BLaER1 treated with 17β-estradiol and CSF1 and Interleukin-3, amounts not matched to agents 10 nM and 100 nM (cell line): ENCODE measurements at regions not wholly inside any gene's neighbourhood (a gene's known extent, or its start where the extent isn't known, plus 50 kb on each side); places are given as distances from the start of the nearest gene placed in this dataset.
A peak's percentile ranks its signal among the peaks of the same experiment; 100 is the strongest.

Experiments used
- H3K27ac ChIP-seq, 11 experiments: shearing (Covaris generic); formaldehyde crosslinking; 2 replicates each; pipeline ENCODE4 v1.8.1; 2022
- H3K27me3 ChIP-seq, 11 experiments: shearing (Covaris generic); formaldehyde crosslinking; 2 replicates each; pipeline ENCODE4 v1.8.1; 2022
- H3K36me3 ChIP-seq, 11 experiments: shearing (Covaris generic); formaldehyde crosslinking; 2 replicates each; pipeline ENCODE4 v1.8.1; 2022
- H3K4me1 ChIP-seq, 10 experiments: shearing (Covaris generic); formaldehyde crosslinking; 2 replicates each; pipeline ENCODE4 v1.8.1; 2022
- H3K4me2 ChIP-seq, 11 experiments: shearing (Covaris generic); formaldehyde crosslinking; 2 replicates each; pipeline ENCODE4 v1.8.1; 2022
- H3K4me3 ChIP-seq, 10 experiments: shearing (Covaris generic); formaldehyde crosslinking; 2 replicates each; pipeline ENCODE4 v1.8.1; 2022
- H3K9ac ChIP-seq, 11 experiments: shearing (Covaris generic); formaldehyde crosslinking; 2 replicates each; pipeline ENCODE4 v1.8.1; 2022
- H3K9me3 ChIP-seq, 11 experiments: shearing (Covaris generic); formaldehyde crosslinking; replicated peaks in 1 of 11; 2 replicates each; pipeline ENCODE4 v1.8.1; 2022
- H4K20me1 ChIP-seq, 11 experiments: shearing (Covaris generic); formaldehyde crosslinking; 2 replicates each; pipeline ENCODE4 v1.8.1; 2022
- Cebpa-rat ChIP-seq, 11 experiments: shearing (Covaris generic); IDR thresholded peaks; 2 replicates each; pipeline ENCODE4 v1.8.1; 2022

GRCh38 chr6:159466926-159467325 lies 226.1 kb downstream of the SOD2 start:
- Histone ChIP-seq H3K4me2 (peak overlapping the region; percentile 35 to 72 (median 65); a peak in 19 of 22 replicates), H3K9me3 (peaks cover 17 to 29% (median 28%) of the 10 kb centered on the region in 11 experiments), H3K36me3 (peaks cover 0 to 8% (median 3%) of the 10 kb centered on the region in 11 experiments; a peak in 2 of 22 replicates), H3K9ac (no peak overlapping the region), H3K27me3 (no peaks in the 10 kb centered on the region), H4K20me1 (no peaks in the 10 kb centered on the region), H3K27ac (peak overlapping the region in 6 of 11 experiments; percentile 4 to 69 (median 50); a peak in 8 of 22 replicates), H3K4me3 (no peak overlapping the region), H3K4me1 (peaks cover 17 to 27% (median 22%) of the 10 kb centered on the region in 10 experiments)
- TF ChIP-seq Cebpa-rat (IDR thresholded peaks at IDR 0.05), result no peak

- Histone ChIP-seq H3K27me3 (no peaks in the 10 kb centered on the region), H3K4me2 (no peak overlapping the region), H3K36me3 (no peaks in the 10 kb centered on the region), H3K4me3 (no peak overlapping the region), H3K27ac (no peak overlapping the region), H3K9ac (no peak overlapping the region), H3K4me1 (peaks cover 17 to 27% (median 22%) of the 10 kb centered on the region in 10 experiments), H3K9me3 (peaks cover 0 to 8% (median 7%) of the 10 kb centered on the region in 11 experiments; a peak in 18 of 22 replicates), H4K20me1 (no peaks in the 10 kb centered on the region)
- no peak for TF ChIP-seq Cebpa-rat (IDR thresholded peaks at IDR 0.05)
Observed at GRCh38 chr6:159464816-159465215, 228.2 kb downstream of the SOD2 start.

- H3K9ac ChIP-seq, result no peak overlapping the region
- no peaks in the 10 kb centered on the region for H4K20me1 ChIP-seq
- H3K27ac ChIP-seq, result no peak overlapping the region
- H3K36me3 ChIP-seq, result no peaks in the 10 kb centered on the region
- H3K27me3 ChIP-seq, result no peaks in the 10 kb centered on the region
- no peaks in the 10 kb centered on the region for H3K9me3 ChIP-seq
- no peak overlapping the region for H3K4me3 ChIP-seq
- H3K4me2 ChIP-seq, result no peak overlapping the region
- TF ChIP-seq Cebpa-rat (IDR thresholded peaks at IDR 0.05), result no peak
- H3K4me1 ChIP-seq, result peaks cover 15 to 21% (median 18%) of the 10 kb centered on the region in 10 experiments
Observed at GRCh38 chr6:159463119-159463829, 229.8 kb downstream of the SOD2 start.

GRCh38 chr6:159462431-159462830 lies 230.6 kb downstream of the SOD2 start:
- Histone ChIP-seq H3K27me3 (no peaks in the 10 kb centered on the region), H3K36me3 (no peaks in the 10 kb centered on the region), H3K4me2 (peak overlapping the region in 1 of 11 experiments; percentile 28; a peak in 1 of 22 replicates), H3K27ac (no peak overlapping the region), H3K4me3 (no peak overlapping the region), H3K9ac (no peak overlapping the region), H4K20me1 (no peaks in the 10 kb centered on the region), H3K9me3 (no peaks in the 10 kb centered on the region), H3K4me1 (peaks cover 7 to 13% (median 9%) of the 10 kb centered on the region in 10 experiments)
- no peak for TF ChIP-seq Cebpa-rat (IDR thresholded peaks at IDR 0.05)

DNA sequence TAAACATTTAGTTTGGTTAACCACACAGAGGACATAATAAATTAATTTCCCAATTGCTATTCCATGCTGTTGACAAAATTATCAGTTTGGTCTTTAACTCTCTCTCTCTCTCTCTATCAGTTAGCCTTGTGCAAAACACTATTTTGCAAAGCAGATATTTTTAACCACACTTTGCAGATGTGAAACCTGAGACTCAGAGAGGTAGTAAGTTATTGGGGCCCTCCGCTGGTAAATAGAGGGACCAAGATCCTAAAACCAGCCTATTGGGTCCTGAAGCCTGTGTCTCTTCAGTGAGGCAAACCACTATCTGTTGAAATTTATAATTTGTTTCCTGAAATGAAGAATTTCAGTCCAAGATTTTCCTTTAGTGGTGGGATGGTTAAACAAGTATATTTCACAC lies 231.0 kb downstream of the SOD2 start:
- Histone ChIP-seq H3K9me3 (no peaks in the 10 kb centered on the region), H4K20me1 (no peaks in the 10 kb centered on the region), H3K27me3 (no peaks in the 10 kb centered on the region), H3K4me2 (peak overlapping the region in 1 of 11 experiments; percentile 28; a peak in 1 of 22 replicates), H3K4me3 (no peak overlapping the region), H3K9ac (no peak overlapping the region), H3K36me3 (no peaks in the 10 kb centered on the region), H3K4me1 (peaks cover 3 to 8% (median 5%) of the 10 kb centered on the region in 10 experiments; a peak in 19 of 20 replicates), H3K27ac (no peak overlapping the region)
- no peak for TF ChIP-seq Cebpa-rat (IDR thresholded peaks at IDR 0.05)

DNA sequence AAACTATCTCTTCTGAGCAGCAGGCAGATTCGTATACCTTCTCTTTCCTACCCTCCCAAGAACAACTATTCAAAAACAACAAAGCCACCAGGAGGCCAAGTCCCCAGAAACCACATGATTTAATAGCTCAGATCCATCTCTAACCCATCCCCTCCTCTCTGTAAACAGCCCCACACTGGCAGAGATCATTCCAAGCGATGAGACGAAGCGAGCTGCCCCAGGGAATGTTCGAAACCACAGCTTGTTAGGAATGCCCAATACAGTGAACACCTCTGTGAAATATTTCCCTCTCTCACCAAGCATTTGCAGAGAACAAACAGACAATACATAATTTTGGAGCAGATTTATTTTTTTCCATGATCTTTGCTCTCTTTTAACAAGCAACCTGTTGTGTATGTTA lies 231.8 kb downstream of the SOD2 start:
- H3K4me3 ChIP-seq, result no peak overlapping the region
- H3K9ac ChIP-seq, result no peak overlapping the region
- H3K4me1 ChIP-seq, result peaks cover 0 to 10% (median 2%) of the 10 kb centered on the region in 10 experiments; a peak in 8 of 20 replicates
- no peaks in the 10 kb centered on the region for H4K20me1 ChIP-seq
- H3K36me3 ChIP-seq, result no peaks in the 10 kb centered on the region
- no peak overlapping the region for H3K27ac ChIP-seq
- no peak overlapping the region for H3K4me2 ChIP-seq
- TF ChIP-seq Cebpa-rat (IDR thresholded peaks at IDR 0.05), result no peak
- no peaks in the 10 kb centered on the region for H3K27me3 ChIP-seq
- H3K9me3 ChIP-seq, result no peaks in the 10 kb centered on the region; a peak in 1 of 22 replicates

DNA sequence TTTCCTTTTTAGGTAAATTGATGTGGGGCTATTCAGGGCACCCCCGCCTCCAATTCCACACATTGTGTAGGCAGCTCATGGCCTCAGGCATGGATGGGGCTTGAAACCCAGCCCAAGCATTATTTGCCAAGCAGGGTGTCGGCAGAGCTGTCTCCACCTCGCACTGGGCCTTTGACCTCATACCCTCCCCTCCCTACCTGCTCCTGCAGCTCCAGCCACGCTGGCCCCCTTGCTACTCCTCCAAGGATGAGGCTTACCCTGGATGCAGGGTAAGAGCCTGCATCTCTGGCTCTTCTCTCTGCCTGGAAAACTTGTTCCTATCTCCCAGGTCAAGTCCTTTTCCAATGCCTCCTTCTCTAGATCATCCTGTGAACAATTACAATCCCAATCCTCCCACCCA lies 232.6 kb downstream of the SOD2 start:
- Histone ChIP-seq H3K4me3 (no peak overlapping the region), H3K27me3 (no peaks in the 10 kb centered on the region), H3K9me3 (no peaks in the 10 kb centered on the region; a peak in 1 of 22 replicates), H4K20me1 (no peaks in the 10 kb centered on the region), H3K36me3 (no peaks in the 10 kb centered on the region), H3K27ac (no peak overlapping the region), H3K4me1 (peaks cover 0 to 15% (median 0%) of the 10 kb centered on the region in 10 experiments; a peak in 7 of 20 replicates), H3K4me2 (no peak overlapping the region), H3K9ac (no peak overlapping the region)
- TF ChIP-seq Cebpa-rat (IDR thresholded peaks at IDR 0.05), result no peak

DNA sequence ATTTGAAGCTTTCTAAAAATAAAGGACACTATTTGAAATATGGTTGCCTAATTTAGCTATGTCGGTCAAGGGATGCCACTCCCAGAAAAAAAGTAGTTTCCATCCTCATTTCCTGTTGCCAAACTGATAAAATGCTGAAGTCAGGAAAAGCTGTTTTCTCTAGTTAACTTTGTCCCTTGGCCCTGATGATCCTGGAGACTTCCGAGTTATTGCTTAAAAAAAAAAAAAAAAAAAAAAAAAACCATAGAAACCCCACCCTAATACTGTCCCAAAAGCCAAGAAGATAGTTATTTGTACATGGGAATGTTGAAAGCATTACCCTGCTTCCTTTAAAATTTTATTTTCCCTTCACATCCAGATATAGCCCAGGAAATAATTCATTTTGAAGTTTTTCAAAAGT lies 236.7 kb downstream of the SOD2 start:
- Histone ChIP-seq H3K27me3 (no peaks in the 10 kb centered on the region), H3K9me3 (peaks cover 0 to 3% (median 0%) of the 10 kb centered on the region in 11 experiments; a peak in 1 of 22 replicates), H3K9ac (no peak overlapping the region), H3K4me2 (peak overlapping the region in 4 of 11 experiments; percentile 23 to 60 (median 56); a peak in 7 of 22 replicates), H3K4me1 (peaks cover 0 to 14% (median 0%) of the 10 kb centered on the region in 10 experiments; a peak in 7 of 20 replicates), H4K20me1 (no peaks in the 10 kb centered on the region), H3K27ac (peak overlapping the region in 3 of 11 experiments; percentile 67 to 79 (median 71); a peak in 6 of 22 replicates), H3K36me3 (no peaks in the 10 kb centered on the region), H3K4me3 (no peak overlapping the region)
- no peak for TF ChIP-seq Cebpa-rat (IDR thresholded peaks at IDR 0.05)

DNA sequence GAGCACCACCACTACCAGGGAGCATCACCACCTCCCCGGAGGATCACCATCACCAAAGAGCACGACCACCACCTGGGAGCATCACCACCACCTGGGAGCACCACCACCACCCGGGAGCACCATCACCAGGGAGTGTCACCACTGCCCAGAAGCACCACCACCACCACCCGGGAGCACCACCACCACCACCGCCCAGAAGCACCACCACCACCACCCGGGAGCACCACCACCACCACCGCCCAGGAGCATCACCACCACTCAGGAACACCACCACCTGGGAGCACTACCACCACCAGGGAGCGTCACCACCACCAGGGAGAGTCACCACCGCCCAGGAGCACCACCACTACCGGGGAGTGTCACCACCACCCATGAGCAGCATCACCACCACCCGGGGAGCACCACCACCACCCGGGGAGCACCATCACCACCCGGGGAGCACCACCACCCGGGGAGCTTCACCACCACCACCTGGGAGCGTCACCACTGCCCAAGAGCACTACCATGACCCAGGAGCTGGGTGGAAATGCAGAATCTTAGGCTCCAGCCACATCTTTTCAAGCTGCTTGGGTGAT lies 237.3 kb downstream of the SOD2 start:
- Histone ChIP-seq H3K36me3 (no peaks in the 10 kb centered on the region), H3K4me2 (peak overlapping the region in 4 of 11 experiments; percentile 23 to 60 (median 56); a peak in 7 of 22 replicates), H3K9ac (peak overlapping the region in 1 of 11 experiments; percentile 31; a peak in 1 of 22 replicates), H4K20me1 (no peaks in the 10 kb centered on the region), H3K4me1 (peaks cover 0 to 14% (median 0%) of the 10 kb centered on the region in 10 experiments; a peak in 7 of 20 replicates), H3K4me3 (no peak overlapping the region), H3K9me3 (peaks cover 0 to 3% (median 0%) of the 10 kb centered on the region in 11 experiments; a peak in 1 of 22 replicates), H3K27me3 (no peaks in the 10 kb centered on the region), H3K27ac (peak overlapping the region in 3 of 11 experiments; percentile 67 to 79 (median 71); a peak in 7 of 22 replicates)
- TF ChIP-seq Cebpa-rat (IDR thresholded peaks at IDR 0.05), result no peak
